Ovary (tissue), 7 donors: ENCODE measurements at regions not wholly inside any gene's neighbourhood (a gene's known extent, or its start where the extent isn't known, plus 50 kb on each side); places are given as distances from the start of the nearest gene placed in this dataset.

ENCODE experiments used
- DNase-seq, 5 donors: peaks; one replicate each; pipeline ENCODE4 v3.0.0-alpha.2; 2019 to 2020
- H3K27ac ChIP-seq, 2 donors: fragments of 200-600 bp; one replicate each; pipeline versions ENCODE4 v1.5.1 to v1.8.0; 2019 to 2022
- H3K27me3 ChIP-seq: fragments of 200-600 bp; one replicate; pipeline ENCODE4 v1.8.0; 2022
- H3K36me3 ChIP-seq: fragments of 200-600 bp; sonication (generic); one replicate; pipeline ENCODE4 v1.5.1; 2019
- H3K4me1 ChIP-seq: one replicate; pipeline ENCODE4 v1.8.1; 2013; ENCODE audit warnings: mild to moderate bottlenecking, moderate library complexity; ENCODE audit not compliant: insufficient read depth
- H3K4me3 ChIP-seq: fragments of 200-600 bp; sonication (generic); one replicate; pipeline ENCODE4 v1.5.1; 2017
- H3K9me3 ChIP-seq, 2 donors: fragments of 200-600 bp in 1 of 2; sonication (generic) in 1 of 2; one replicate each; pipeline versions ENCODE4 v1.5.1 to v1.8.1; 2013 to 2019; ENCODE audit warnings: mild to moderate bottlenecking in 1 of 2, moderate library complexity in 1 of 2
- EP300 ChIP-seq: sonication (generic); formaldehyde crosslinking; IDR thresholded peaks from one replicate; pipeline ENCODE4 v1.6.1; 2017; ENCODE audit warnings: antibody characterized with exemption
- POLR2A ChIP-seq: fragments of 450-650 bp; IDR thresholded peaks from one replicate; pipeline ENCODE4 v1.6.1; 2017; ENCODE audit warnings: antibody characterized with exemption, mild to moderate bottlenecking, moderate library complexity
- WGBS, 3 donors: extraction: QIAGEN DNeasy Blood & Tissue Kit in 1 of 3; methylation state at CpG; one replicate each; pipeline versions ENCODE4 v1.1.5 to v1.1.7; 2013 to 2017; 5-methylcytosine and 5-hydroxymethylcytosine counted together
- intact Hi-C, 4 donors: fragments of 100-400 bp; cut with DNase I; formaldehyde crosslinking; loops; one replicate each; pipeline versions ENCODE4 v1.11.0 to v1.15.1; 2022 to 2023
- TF ChIP-seq, protein P1 (sequence below), 3 donors: fragments of 450-650 bp in 2 of 3; fragments of 200-600 bp in 1 of 3; IDR thresholded peaks; one replicate each; pipeline versions ENCODE4 v1.5.1 to v1.8.0; 2016 to 2022; ENCODE audit warnings: antibody characterized with exemption in 3 of 3, mild to moderate bottlenecking in 1 of 3
- donor health status: DM: no; HTN: no; CAD: no; lungs with moderate emphysema.
- donor health status: DM: no; HTN: no; CAD: no.
- donor health status: Bipolar disorder and iron deficiency.
- donor health status: DM: no; HTN: no; CAD: no.
- donor health status: DM: yes; HTN: yes; CAD: no.

- no peaks in the 10 kb centered on the region for H3K9me3 ChIP-seq
- no peaks in the 10 kb centered on the region for H3K36me3 ChIP-seq
- H3K27ac ChIP-seq: no peak overlapping the region
- H3K4me3 ChIP-seq: no peak overlapping the region
- no peaks in the 10 kb centered on the region for H3K4me1 ChIP-seq
- no peak for DNase-seq
- intact Hi-C loops: no loop called here
- H3K27me3 ChIP-seq: no peaks in the 10 kb centered on the region
- TF ChIP-seq, protein P1, sequence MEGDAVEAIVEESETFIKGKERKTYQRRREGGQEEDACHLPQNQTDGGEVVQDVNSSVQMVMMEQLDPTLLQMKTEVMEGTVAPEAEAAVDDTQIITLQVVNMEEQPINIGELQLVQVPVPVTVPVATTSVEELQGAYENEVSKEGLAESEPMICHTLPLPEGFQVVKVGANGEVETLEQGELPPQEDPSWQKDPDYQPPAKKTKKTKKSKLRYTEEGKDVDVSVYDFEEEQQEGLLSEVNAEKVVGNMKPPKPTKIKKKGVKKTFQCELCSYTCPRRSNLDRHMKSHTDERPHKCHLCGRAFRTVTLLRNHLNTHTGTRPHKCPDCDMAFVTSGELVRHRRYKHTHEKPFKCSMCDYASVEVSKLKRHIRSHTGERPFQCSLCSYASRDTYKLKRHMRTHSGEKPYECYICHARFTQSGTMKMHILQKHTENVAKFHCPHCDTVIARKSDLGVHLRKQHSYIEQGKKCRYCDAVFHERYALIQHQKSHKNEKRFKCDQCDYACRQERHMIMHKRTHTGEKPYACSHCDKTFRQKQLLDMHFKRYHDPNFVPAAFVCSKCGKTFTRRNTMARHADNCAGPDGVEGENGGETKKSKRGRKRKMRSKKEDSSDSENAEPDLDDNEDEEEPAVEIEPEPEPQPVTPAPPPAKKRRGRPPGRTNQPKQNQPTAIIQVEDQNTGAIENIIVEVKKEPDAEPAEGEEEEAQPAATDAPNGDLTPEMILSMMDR (IDR thresholded peaks at IDR 0.05): no peak
- TF ChIP-seq POLR2A (no peak), EP300 (no peak)
- 69 to 76% (median 75%) methylated on average over 4 of the region's 4 CpGs for WGBS, 3 donors
Observed at GRCh38 chrX:22351966-22352365, 79.3 kb downstream of the CBLL2 start.

DNA sequence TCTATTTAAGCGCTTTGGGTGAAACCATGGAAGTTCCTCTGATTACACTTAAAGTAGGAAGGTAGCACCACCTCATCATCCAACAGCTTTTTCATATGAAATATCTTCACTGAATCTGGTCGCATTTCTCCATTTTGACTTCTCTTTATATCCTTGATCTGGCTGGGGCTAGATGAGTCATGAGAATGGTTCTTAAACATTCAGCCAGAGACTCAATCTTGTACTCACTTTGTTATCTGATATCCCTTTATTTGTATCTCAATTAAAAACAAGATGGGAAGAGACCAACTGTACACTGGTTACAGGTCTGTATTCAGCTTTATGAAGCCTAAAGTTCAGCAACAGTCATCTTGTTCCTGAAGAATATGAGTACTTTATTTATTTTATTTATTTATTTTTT lies 84.9 kb downstream of the CBLL2 start:
- Histone ChIP-seq H3K27ac (no peak overlapping the region), H3K27me3 (no peaks in the 10 kb centered on the region), H3K36me3 (no peaks in the 10 kb centered on the region), H3K4me1 (no peaks in the 10 kb centered on the region), H3K4me3 (no peak overlapping the region), H3K9me3 (no peaks in the 10 kb centered on the region)
- 81 to 94% (median 91%) methylated on average over 2 of the region's 2 CpGs for WGBS, 3 donors
- no peak for DNase-seq
- intact Hi-C loops: no loop called here
- TF ChIP-seq POLR2A (no peak), EP300 (no peak)
- TF ChIP-seq, protein P1 (IDR thresholded peaks at IDR 0.05): no peak

GRCh38 chrX:22360129-22360528 lies 87.4 kb downstream of the CBLL2 start:
- no peak overlapping the region for H3K27ac ChIP-seq
- no peak for DNase-seq
- WGBS, 3 donors: 69 to 77% (median 73%) methylated on average over 3 of the region's 3 CpGs
- TF ChIP-seq, protein P1 (IDR thresholded peaks at IDR 0.05): no peak
- TF ChIP-seq POLR2A (no peak), EP300 (no peak)
- H3K4me1 ChIP-seq: no peaks in the 10 kb centered on the region
- intact Hi-C loops: no loop called here
- no peaks in the 10 kb centered on the region for H3K9me3 ChIP-seq
- H3K36me3 ChIP-seq: no peaks in the 10 kb centered on the region
- H3K27me3 ChIP-seq: no peaks in the 10 kb centered on the region
- no peak overlapping the region for H3K4me3 ChIP-seq

- H3K36me3 ChIP-seq: no peaks in the 10 kb centered on the region
- no peaks in the 10 kb centered on the region for H3K9me3 ChIP-seq
- H3K4me1 ChIP-seq: no peaks in the 10 kb centered on the region
- H3K27ac ChIP-seq: no peak overlapping the region
- intact Hi-C loops: no loop called here
- no peak overlapping the region for H3K4me3 ChIP-seq
- DNase-seq: no peak
- no peaks in the 10 kb centered on the region for H3K27me3 ChIP-seq
- WGBS, 3 donors: 59 to 82% (median 76%) methylated on average over 3 of the region's 3 CpGs
- TF ChIP-seq EP300 (no peak), POLR2A (no peak)
- TF ChIP-seq, protein P1 (IDR thresholded peaks at IDR 0.05): no peak
Observed at GRCh38 chrX:22365460-22365859, 92.7 kb downstream of the CBLL2 start.
